Activated CD8-positive, alpha-beta memory T cell treated with anti-CD3 and anti-CD28 coated beads for 4 hours (primary cell): ENCODE measurements at regions not wholly inside any gene's neighbourhood (a gene's known extent, or its start where the extent isn't known, plus 50 kb on each side); places are given as distances from the start of the nearest gene placed in this dataset.
"Not testable (repeated sequence)": the region's sequence is repeated elsewhere in the genome, so short reads cannot be mapped to it uniquely, and the experiment has no call there.

Experiments used
- DNase-seq, 2 donors: peaks; one replicate each; pipeline ENCODE4 v3.0.0-alpha.2; 2020; ENCODE audit warnings: low read depth in 2 of 2

DNA sequence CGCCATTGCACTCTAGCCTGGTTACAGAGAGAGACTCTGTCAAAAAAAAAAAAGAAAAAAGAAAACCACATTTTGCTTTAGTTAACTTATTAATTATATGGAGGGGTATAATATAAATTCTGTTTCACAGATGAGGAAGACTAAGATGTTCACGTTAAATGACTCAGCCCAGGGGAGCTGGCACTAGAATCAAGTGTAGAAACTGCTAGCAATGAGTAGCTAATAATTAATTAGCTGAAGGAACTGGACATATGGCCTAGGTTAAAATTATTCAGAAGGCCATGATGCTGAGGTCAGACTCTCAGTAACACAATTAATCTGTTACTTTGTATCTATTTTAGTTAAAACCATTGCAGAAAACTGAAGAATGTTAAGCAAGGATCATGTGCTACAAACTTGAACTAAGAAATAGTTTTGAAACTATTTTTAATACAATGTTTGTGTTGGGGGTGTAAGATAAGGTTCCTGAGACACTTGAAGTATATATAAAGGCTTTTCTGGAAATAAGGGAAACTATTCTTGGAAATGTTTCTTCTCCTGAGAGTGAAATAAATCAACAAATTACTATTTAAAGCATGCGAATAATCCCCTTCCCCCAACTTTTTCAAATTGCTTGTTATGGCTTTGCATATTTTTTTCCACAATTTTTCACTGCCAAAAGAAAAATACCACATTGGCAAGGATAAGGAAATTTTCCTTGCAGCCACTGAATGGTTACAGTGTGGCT, 589.3 kb downstream of the SOX5 start:
- DNase-seq: no peak

DNA sequence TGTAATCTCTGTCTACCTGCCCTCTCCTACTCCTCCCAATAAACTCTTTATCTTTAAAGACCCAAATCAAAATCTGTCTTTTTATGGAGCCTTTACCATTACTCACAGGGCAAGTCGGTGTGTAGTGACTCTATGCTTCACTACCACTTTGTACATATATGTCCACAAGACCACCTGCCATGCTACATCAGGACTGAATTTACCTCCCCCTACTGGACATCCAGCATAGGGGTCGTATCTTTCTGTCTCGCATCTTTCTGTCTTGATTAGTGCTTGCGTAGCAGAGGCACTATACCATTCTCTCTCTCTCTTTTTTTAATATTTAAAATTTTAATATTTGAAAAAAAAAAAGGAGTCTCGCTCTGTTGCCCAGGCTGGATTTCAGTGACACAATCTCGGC, 587.5 kb downstream of the SOX5 start:
- no peak for DNase-seq

GRCh38 chr12:23368590-23368989, 580.9 kb downstream of the SOX5 start:
- DNase-seq: no peak

DNA sequence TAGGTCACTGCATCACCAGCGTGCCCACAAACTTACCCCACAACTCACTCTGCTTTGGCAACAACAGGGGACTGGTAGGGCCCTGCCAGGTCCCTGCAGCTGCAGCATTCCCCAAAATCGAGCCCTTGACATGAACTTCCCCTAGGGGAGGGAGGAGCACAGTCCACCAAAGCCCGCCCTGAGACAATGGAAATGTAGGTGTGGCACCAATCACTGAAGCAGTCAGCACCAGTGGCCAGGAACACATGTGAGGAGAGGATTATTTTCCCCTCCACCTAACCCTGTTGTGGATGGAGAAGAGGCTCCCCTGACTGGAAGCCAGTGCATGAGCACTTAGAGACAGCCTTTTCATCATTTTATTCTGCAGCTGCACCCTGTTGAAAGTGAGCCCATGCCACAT, 573.8 kb downstream of the SOX5 start:
- no peak for DNase-seq

DNA sequence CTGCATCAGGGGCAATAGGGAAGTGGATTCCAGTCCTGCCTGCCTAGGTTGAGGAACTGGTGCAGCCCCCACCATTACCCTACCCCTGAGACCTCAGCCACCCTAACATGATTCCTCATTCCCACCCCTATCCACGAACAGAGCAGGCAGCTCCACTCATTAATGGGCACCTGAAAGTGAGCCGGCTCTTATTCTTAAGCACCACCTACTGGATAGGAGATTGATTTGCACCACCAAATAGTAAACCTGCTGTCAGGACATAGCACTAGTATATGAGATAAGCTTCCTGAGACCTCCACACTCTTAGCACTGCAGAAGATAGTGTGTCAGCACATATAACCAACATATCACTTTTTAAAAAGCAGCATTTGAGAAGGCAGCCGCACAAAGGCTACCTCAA, 573.2 kb downstream of the SOX5 start:
- no peak for DNase-seq

- no peak for DNase-seq
Measured at GRCh38 chr12:23380419-23381100, 568.9 kb downstream of the SOX5 start.

DNA sequence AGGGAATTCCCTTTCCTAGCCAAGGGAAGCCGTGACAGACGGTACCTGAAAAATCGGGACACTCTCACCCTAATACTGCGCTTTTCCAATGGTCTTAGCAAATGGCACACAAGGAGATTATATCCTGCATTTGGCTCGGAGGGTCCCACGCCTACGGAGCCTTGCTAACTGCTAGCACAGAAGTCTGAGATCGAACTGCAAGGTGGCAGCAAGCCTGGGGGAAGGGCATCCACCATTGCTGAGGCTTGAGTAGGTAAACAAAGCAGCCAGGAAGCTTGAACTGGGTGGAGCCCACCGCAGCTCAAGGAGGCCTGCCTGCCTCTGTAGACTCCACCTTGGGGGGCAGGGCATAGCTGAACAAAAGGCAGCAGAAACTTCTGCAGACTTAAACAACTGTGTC, 560.6 kb downstream of the SOX5 start:
- DNase-seq: not testable (repeated sequence)

DNA sequence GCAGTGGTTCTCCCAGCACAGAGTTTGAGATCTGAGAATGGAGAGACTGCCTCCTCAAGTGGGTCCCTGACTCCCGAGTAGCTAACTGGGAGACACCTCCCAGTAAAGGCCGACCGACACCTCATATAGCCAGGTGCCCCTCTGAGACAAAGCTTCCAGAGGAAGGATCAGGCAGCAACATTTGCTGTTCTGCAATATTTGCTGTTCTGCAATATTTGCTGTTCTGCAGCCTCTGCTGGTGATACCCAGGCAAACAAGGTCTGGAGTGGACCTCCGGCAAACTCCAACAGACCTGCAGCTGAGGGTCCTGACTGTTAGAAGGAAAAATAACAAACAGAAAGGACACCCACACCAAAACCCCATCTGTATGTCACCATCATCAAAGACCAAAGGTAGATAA, 560.2 kb downstream of the SOX5 start:
- DNase-seq: not testable (repeated sequence)

GRCh38 chr12:23399402-23399933, 550.0 kb downstream of the SOX5 start:
- no peak for DNase-seq

- DNase-seq: no peak
Measured at GRCh38 chr12:23415180-23415579, 534.3 kb downstream of the SOX5 start.

GRCh38 chr12:23421556-23421955, 527.9 kb downstream of the SOX5 start:
- DNase-seq: no peak

DNA sequence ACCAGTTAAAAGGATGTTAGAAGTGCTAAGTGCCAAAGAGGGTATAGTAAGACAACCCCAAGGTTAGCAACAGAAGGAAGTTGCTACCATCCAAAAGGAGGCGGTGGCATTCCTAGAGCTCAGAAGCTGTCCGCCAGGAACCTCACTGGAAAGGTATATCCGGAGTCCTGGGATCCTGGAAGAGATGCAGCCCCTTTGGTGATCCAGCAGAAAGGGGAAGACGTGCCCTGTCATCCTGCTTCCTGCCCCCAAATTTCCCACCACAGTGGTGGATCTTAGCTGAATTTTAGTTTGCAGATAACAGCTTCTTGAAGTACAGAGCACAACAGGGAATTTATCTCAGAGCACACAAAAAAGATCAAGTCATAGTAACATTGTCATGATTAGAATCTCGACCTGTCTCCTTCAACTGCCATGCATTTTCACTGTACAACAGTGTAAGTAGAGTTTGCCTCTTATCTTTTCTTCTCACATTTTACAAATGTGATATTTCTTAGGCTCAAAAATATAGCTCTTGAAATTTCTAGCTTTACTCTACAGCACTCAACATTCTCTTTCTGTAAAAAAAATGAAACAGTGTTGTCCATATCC, 526.3 kb downstream of the SOX5 start:
- DNase-seq: no peak

DNA sequence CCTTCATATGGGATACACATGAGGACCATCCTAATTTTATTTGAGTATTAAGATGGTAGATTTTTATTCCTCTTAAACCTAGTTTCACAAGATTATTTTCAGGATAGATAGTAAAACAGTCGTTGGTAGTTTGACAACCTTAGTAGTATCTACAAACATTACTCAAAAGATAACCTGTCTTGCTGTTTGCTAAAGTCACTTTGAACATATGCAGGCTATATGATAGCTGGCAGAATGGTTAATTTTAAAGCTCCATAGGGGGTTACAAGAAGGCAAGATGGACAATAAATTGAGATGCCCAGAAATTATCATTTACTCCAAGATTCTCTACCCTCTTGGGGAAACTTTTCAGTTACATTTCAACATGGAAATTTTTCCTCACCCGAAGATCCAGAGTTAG, 525.7 kb downstream of the SOX5 start:
- DNase-seq: no peak

DNA sequence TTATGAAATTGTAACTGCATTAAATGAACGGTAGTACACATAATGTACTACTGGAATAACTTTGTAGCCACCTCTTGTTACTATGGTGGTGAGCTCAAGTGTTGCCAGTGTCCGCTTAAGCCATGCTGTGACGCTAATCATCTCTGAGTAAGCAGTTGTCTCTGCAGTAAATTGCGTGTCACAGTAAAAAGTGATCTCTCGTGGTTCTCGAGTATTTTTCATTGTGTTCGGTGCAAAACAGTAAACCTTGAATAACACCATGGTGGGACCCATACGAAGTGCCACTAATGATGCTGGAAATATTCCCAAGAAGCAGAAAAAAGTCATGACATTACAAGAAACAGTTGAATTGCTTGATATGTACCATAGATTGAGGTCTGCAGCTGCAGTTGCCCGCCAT, 524.8 kb downstream of the SOX5 start:
- DNase-seq: no peak

GRCh38 chr12:23426328-23426727, 523.1 kb downstream of the SOX5 start:
- no peak for DNase-seq

GRCh38 chr12:23428758-23429157, 520.7 kb downstream of the SOX5 start:
- no peak for DNase-seq

GRCh38 chr12:23431006-23431405, 518.5 kb downstream of the SOX5 start:
- DNase-seq: no peak

DNA sequence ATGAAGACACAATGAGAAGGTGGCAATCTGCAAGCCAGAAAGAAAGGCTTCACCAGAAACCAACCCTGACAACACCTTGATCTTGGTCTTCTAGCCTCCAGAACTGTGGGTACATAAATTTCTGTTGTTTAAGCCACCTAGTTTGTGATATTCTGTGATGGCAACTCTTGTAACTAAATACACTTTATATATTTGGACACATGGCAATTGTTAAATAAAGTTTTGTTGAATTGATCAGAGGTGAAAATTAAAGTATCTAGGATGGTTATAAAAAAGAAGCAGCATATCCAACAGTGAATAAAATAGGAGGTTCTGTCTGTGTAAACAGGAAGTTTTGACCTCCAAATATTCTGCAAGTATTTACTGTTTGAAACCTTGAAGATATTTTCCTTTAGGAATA, 516.3 kb downstream of the SOX5 start:
- DNase-seq: no peak

- DNase-seq: no peak
Measured at GRCh38 chr12:23434154-23434553, 515.3 kb downstream of the SOX5 start.

- no peak for DNase-seq
Measured at GRCh38 chr12:23446746-23447145, 502.7 kb downstream of the SOX5 start.

GRCh38 chr12:23450810-23451209, 498.7 kb downstream of the SOX5 start:
- no peak for DNase-seq

- no peak for DNase-seq
Measured at GRCh38 chr12:23455283-23455682, 494.2 kb downstream of the SOX5 start.

- no peak for DNase-seq
Measured at GRCh38 chr12:23458640-23459039, 490.8 kb downstream of the SOX5 start.
